Stomach (tissue), 8 donors: ENCODE measurements at regions not wholly inside any gene's neighbourhood (a gene's known extent, or its start where the extent isn't known, plus 50 kb on each side); places are given as distances from the start of the nearest gene placed in this dataset.

Experiments used
- DNase-seq, 2 donors: peaks; one replicate each; pipeline versions ENCODE4 v3.0.0 to v3.0.0-alpha.2; 2013 to 2019
- H3K27ac ChIP-seq, 5 donors: fragments of 200-600 bp in 4 of 5; sonication (generic) in 4 of 5; one replicate each; pipeline ENCODE4 v1.5.1; 2013 to 2019; ENCODE audit warnings: mild to moderate bottlenecking in 1 of 5, moderate library complexity in 1 of 5
- H3K27me3 ChIP-seq, 3 donors: fragments of 200-600 bp; sonication (generic); one replicate each; pipeline ENCODE4 v1.5.1; 2017 to 2019; ENCODE audit warnings: mixed run types in 1 of 3
- H3K36me3 ChIP-seq, 4 donors: fragments of 200-600 bp; sonication (generic); 1 replicate in 3 of 4; 2 replicates in 1 of 4; pipeline ENCODE4 v1.5.1; 2016 to 2019
- H3K4me1 ChIP-seq, 4 donors: fragments of 200-600 bp; sonication (generic); one replicate each; pipeline ENCODE4 v1.5.1; 2016 to 2019
- H3K4me3 ChIP-seq, 4 donors: fragments of 200-600 bp; sonication (generic) in 3 of 4; one replicate each; pipeline ENCODE4 v1.5.1; 2016 to 2019; ENCODE audit warnings: mild to moderate bottlenecking in 1 of 4
- H3K9me3 ChIP-seq, 4 donors: fragments of 200-600 bp; sonication (generic); one replicate each; pipeline ENCODE4 v1.5.1; 2016 to 2019
- EP300 ChIP-seq: sonication (generic); formaldehyde crosslinking; IDR thresholded peaks from one replicate; pipeline ENCODE4 v1.6.1; 2017; ENCODE audit warnings: antibody characterized with exemption
- POLR2A ChIP-seq, 4 donors: fragments of 450-650 bp; IDR thresholded peaks; one replicate each; pipeline ENCODE4 v1.6.1; 2016; ENCODE audit warnings: antibody characterized with exemption in 4 of 4, control low read depth in 2 of 4, mild to moderate bottlenecking in 1 of 4, moderate library complexity in 1 of 4
- POLR2AphosphoS5 ChIP-seq, 3 donors: sonication (generic); formaldehyde crosslinking; IDR thresholded peaks; one replicate each; pipeline ENCODE4 v1.6.1; 2016; ENCODE audit warnings: antibody characterized with exemption in 3 of 3
- WGBS, 5 donors: extraction: QIAGEN DNeasy Blood & Tissue Kit in 3 of 5; methylation state at CpG; one replicate each; pipeline versions ENCODE4 v1.1.5 to v1.1.7; 2013 to 2018; 5-methylcytosine and 5-hydroxymethylcytosine counted together
- intact Hi-C: fragments of 100-400 bp; cut with DNase I; formaldehyde crosslinking; loops from one replicate; pipeline ENCODE4 v1.15.1; 2023; ENCODE audit warnings: low total_unique reads
- TF ChIP-seq, protein P1 (sequence below), 7 experiments: fragments of 450-650 bp in 4 of 7; fragments of 200-600 bp in 3 of 7; sonication (generic) in 3 of 7; IDR thresholded peaks; one replicate each; pipeline ENCODE4 v1.5.1; 2016 to 2019; ENCODE audit warnings: antibody characterized with exemption in 7 of 7, control low read depth in 2 of 7, mild to moderate bottlenecking in 1 of 7
- donor health status: healthy with polysubstance abuse.
- donor health status: Bipolar disorder and iron deficiency.
- donor health status: healthy.

DNA sequence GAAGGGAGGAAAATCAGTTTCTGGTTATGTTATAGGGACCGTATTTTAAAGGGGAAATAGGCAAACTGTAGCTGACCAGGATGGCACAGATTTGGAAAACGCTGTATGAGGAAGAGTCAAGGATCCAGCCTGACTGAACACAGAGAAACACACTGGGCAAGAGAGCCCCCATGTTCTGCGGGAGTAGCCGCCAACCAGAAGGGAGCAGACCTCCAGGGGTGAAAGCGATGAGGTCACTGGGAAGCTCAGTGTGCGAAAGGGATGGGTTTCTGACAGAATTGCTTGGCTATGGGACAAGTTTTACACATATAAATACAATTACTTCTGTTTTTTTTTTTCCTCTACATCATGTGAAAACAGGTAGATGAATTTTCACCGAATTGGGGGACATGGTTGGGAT is 291.6 kb upstream of the PODXL start:
- intact Hi-C loops: no loop called here
- Histone ChIP-seq H3K27ac (no peak overlapping the region), H3K4me1 (peaks cover 0 to 9% (median 4%) of the 10 kb centered on the region in 4 donors), H3K4me3 (no peak overlapping the region), H3K27me3 (peaks cover 0 to 9% (median 0%) of the 10 kb centered on the region in 3 donors), H3K9me3 (no peaks in the 10 kb centered on the region), H3K36me3 (no peaks in the 10 kb centered on the region)
- no peak for DNase-seq
- no peak for TF ChIP-seq EP300
- TF ChIP-seq POLR2A (IDR thresholded peaks at IDR 0.05): no peak
- no peak for TF ChIP-seq POLR2AphosphoS5 (IDR thresholded peaks at IDR 0.05)
- TF ChIP-seq, protein P1, sequence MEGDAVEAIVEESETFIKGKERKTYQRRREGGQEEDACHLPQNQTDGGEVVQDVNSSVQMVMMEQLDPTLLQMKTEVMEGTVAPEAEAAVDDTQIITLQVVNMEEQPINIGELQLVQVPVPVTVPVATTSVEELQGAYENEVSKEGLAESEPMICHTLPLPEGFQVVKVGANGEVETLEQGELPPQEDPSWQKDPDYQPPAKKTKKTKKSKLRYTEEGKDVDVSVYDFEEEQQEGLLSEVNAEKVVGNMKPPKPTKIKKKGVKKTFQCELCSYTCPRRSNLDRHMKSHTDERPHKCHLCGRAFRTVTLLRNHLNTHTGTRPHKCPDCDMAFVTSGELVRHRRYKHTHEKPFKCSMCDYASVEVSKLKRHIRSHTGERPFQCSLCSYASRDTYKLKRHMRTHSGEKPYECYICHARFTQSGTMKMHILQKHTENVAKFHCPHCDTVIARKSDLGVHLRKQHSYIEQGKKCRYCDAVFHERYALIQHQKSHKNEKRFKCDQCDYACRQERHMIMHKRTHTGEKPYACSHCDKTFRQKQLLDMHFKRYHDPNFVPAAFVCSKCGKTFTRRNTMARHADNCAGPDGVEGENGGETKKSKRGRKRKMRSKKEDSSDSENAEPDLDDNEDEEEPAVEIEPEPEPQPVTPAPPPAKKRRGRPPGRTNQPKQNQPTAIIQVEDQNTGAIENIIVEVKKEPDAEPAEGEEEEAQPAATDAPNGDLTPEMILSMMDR (IDR thresholded peaks at IDR 0.05): no peak
- 84 to 91% (median 86%) methylated on average over 7 of the region's 7 CpGs for WGBS, 5 donors

DNA sequence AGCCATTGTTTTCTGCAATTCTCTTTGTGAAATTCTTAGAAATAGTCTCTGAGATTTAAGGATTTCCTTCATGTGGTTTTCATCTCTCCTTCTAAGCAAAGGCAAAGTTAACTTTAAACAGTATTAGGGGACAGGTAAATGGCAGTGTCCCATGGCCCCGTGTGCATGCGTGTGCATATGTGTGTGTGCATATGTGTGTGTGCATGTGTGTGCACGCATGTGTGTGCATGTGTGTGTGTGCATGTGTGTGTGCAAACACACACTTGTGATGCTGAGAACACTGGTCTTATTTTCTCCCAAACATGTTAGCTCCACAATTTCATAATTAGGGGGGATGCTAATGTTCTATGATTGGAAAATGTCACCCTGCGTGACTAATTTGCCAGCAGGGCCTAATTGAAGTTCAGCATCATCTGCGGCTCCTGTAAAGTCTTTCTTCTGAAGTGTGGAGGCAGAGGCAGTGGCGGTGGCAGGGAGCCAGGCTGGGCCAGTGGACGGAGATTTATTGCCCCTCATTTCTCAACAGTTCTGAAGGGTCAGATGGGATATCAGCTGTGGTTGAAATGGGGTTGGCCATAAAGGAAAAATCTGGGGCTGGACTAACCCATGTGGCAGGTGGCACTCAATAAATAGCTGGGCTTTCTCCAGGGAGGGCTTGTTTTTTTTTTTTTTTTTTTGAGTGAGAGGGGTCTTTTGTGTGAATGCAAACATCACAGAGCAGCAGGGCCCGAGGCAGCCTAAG is 289.3 kb upstream of the PODXL start:
- H3K36me3 ChIP-seq: no peaks in the 10 kb centered on the region
- H3K27ac ChIP-seq: no peak overlapping the region
- H3K4me3 ChIP-seq: no peak overlapping the region
- TF ChIP-seq, protein P1 (IDR thresholded peaks at IDR 0.05): no peak
- TF ChIP-seq POLR2AphosphoS5 (IDR thresholded peaks at IDR 0.05) (no peak), POLR2A (IDR thresholded peaks at IDR 0.05) (no peak), EP300 (no peak)
- no peak for DNase-seq
- no peaks in the 10 kb centered on the region for H3K9me3 ChIP-seq
- WGBS, 5 donors: 66 to 74% (median 73%) methylated on average over 8 of the region's 8 CpGs
- peaks cover 0 to 9% (median 0%) of the 10 kb centered on the region in 3 donors for H3K27me3 ChIP-seq
- intact Hi-C loops: no loop called here
- peaks cover 0 to 8% (median 0%) of the 10 kb centered on the region in 4 donors for H3K4me1 ChIP-seq

DNA sequence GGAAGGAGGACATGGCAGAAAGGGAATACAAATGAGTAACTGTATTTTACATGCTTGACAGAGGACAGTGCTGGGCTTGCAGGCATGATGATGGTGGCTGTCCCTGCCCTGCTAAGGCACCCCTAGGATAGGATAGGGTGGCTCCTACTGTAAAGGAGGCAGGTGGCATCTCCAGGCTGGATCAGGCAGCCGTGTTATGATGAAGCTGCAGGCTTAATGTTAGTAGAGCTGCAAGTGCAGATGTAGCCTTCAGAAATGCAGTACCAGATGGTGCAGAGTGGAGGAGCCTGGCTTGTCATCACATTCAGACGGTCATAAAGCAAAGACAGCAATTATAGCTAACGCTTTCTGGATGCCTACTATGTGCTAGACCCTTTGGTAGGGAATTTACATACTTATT is 287.9 kb upstream of the PODXL start:
- Histone ChIP-seq H3K27me3 (peaks cover 0 to 9% (median 0%) of the 10 kb centered on the region in 3 donors), H3K4me1 (peaks cover 0 to 8% (median 0%) of the 10 kb centered on the region in 4 donors), H3K4me3 (no peak overlapping the region), H3K36me3 (no peaks in the 10 kb centered on the region), H3K27ac (no peak overlapping the region), H3K9me3 (no peaks in the 10 kb centered on the region)
- TF ChIP-seq, protein P1 (IDR thresholded peaks at IDR 0.05): no peak
- TF ChIP-seq EP300 (no peak), POLR2A (IDR thresholded peaks at IDR 0.05) (no peak), POLR2AphosphoS5 (IDR thresholded peaks at IDR 0.05) (no peak)
- intact Hi-C loops: no loop called here
- 17 to 41% (median 36%) methylated on average over 3 of the region's 3 CpGs for WGBS, 5 donors
- DNase-seq: peak in 1 of 2 donors; percentile 28

DNA sequence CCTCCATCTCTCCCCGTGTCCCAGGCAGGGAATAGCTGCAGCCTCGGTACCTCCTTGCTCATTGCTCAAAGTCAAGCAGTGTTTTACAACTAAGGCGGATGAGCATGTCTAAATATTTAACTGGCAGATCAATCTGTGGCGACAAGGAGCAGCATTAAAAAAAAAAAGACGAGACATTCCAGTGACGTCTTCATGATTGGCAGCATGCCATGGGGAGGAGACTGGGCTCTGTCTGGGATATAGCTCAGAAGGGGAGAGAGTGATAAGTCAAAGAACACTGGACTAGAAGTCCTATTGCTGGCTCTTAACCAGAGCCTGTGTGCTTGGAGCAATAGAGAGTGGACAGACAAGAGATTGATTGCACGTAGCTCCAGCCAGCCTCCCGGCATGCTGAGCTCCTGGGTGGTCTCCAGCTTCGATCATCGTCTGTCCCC is 287.5 kb upstream of the PODXL start:
- H3K9me3 ChIP-seq: no peaks in the 10 kb centered on the region
- DNase-seq: peak in 1 of 2 donors; percentile 66
- H3K4me1 ChIP-seq: peaks cover 0 to 8% (median 0%) of the 10 kb centered on the region in 4 donors
- TF ChIP-seq, protein P1 (IDR thresholded peaks at IDR 0.05): no peak
- TF ChIP-seq EP300: no peak
- no peaks in the 10 kb centered on the region for H3K36me3 ChIP-seq
- 8 to 24% (median 20%) methylated on average over 10 of the region's 10 CpGs for WGBS, 5 donors
- intact Hi-C loops: no loop called here
- H3K27ac ChIP-seq: no peak overlapping the region
- no peak overlapping the region for H3K4me3 ChIP-seq
- H3K27me3 ChIP-seq: peaks cover 0 to 9% (median 0%) of the 10 kb centered on the region in 3 donors
